RWPE2 (cell line): ENCODE measurements at regions not wholly inside any gene's neighbourhood (a gene's known extent, or its start where the extent isn't known, plus 50 kb on each side); places are given as distances from the start of the nearest gene placed in this dataset.

ENCODE experiments used
- ATAC-seq: fragments of 200-7000 bp; cut with Tn5 transposase; 3 replicates; pipeline ENCODE4 v1.9.1; 2021; ENCODE audit warnings: low read depth
- DNase-seq: peaks from one replicate; pipeline ENCODE4 v3.0.0-alpha.2; 2020; ENCODE audit warnings: low spot score
- H3K27ac ChIP-seq: fragments of 450-650 bp; 2 replicates; pipeline ENCODE4 v1.5.1; 2017; ENCODE audit warnings: mild to moderate bottlenecking; ENCODE audit not compliant: poor library complexity, severe bottlenecking
- H3K27me3 ChIP-seq: fragments of 250-450 bp; sonication (Bioruptor Pico); 2 replicates; pipeline ENCODE4 v1.5.1; 2021; ENCODE audit warnings: mild to moderate bottlenecking, moderate library complexity; ENCODE audit not compliant: insufficient read depth, poor library complexity, severe bottlenecking
- H3K36me3 ChIP-seq: fragments of 250-450 bp; sonication (Bioruptor Pico); 2 replicates; pipeline ENCODE4 v1.5.1; 2020; ENCODE audit warnings: low read depth, mild to moderate bottlenecking, moderate library complexity
- H3K4me1 ChIP-seq: fragments of 250-450 bp; sonication (Bioruptor Pico); 2 replicates; pipeline ENCODE4 v1.5.1; 2021; ENCODE audit warnings: mild to moderate bottlenecking, moderate library complexity; ENCODE audit not compliant: insufficient read depth, poor library complexity, severe bottlenecking
- H3K4me3 ChIP-seq: fragments of 250-450 bp; sonication (Bioruptor Pico); 2 replicates; pipeline ENCODE4 v1.5.1; 2021; ENCODE audit warnings: mild to moderate bottlenecking, moderate library complexity; ENCODE audit not compliant: severe bottlenecking
- H3K9me3 ChIP-seq: fragments of 250-450 bp; sonication (Bioruptor Pico); 2 replicates; pipeline ENCODE4 v1.5.1; 2021; ENCODE audit warnings: mild to moderate bottlenecking, moderate library complexity; ENCODE audit not compliant: severe bottlenecking
- TF ChIP-seq, protein P1 (sequence below): fragments of 450-650 bp; IDR thresholded peaks from one replicate; pipeline ENCODE4 v1.5.1; 2017; ENCODE audit warnings: mild to moderate bottlenecking, moderate library complexity; ENCODE audit not compliant: poor library complexity, severe bottlenecking

DNA sequence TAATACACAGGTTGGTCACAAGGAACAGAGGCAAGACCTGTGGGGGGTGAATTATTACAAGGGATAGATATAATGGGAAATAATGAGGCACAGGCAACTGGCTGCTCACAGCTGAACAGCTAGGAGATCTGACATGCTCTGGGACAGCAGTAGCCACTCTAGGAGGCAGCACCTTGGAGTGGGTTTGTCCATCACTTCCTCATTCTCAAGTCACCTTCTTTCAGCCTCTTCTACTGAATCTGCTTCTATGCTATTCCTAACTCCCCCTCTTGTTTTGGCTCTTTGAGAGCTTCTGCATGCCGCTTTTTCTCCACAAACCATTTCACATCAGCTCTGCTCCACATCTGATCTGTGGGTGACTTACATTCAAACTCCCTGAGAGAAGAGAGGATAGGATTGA is 345.5 kb upstream of the MAP3K7 start:
- H3K36me3 ChIP-seq: no peaks in the 10 kb centered on the region
- H3K9me3 ChIP-seq: no peaks in the 10 kb centered on the region
- H3K27ac ChIP-seq: no peak overlapping the region
- DNase-seq (no peak), ATAC-seq (no peak)
- no peak overlapping the region for H3K4me3 ChIP-seq
- no peaks in the 10 kb centered on the region for H3K4me1 ChIP-seq
- TF ChIP-seq, protein P1, sequence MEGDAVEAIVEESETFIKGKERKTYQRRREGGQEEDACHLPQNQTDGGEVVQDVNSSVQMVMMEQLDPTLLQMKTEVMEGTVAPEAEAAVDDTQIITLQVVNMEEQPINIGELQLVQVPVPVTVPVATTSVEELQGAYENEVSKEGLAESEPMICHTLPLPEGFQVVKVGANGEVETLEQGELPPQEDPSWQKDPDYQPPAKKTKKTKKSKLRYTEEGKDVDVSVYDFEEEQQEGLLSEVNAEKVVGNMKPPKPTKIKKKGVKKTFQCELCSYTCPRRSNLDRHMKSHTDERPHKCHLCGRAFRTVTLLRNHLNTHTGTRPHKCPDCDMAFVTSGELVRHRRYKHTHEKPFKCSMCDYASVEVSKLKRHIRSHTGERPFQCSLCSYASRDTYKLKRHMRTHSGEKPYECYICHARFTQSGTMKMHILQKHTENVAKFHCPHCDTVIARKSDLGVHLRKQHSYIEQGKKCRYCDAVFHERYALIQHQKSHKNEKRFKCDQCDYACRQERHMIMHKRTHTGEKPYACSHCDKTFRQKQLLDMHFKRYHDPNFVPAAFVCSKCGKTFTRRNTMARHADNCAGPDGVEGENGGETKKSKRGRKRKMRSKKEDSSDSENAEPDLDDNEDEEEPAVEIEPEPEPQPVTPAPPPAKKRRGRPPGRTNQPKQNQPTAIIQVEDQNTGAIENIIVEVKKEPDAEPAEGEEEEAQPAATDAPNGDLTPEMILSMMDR: no peak
- peaks cover 3% of the 10 kb centered on the region for H3K27me3 ChIP-seq

DNA sequence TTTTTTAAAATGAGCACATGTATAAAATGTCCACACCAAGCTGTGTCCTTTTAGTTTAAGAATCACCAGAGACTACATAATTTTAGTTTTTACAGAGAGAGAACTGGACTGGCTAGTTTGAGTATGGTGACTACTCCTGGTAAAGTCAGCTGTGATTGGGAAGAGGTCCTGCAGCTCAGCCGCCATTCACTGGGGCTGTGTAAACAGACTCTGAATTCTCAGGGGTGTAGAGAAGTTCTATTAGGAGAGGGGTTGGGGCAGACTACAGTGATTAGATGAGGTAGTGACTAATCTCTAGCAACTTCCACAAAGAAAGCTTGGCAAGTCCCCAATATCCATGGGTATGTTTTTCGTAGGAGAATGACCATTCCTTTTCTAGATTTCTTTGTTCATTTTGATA is 341.2 kb upstream of the MAP3K7 start:
- DNase-seq (no peak), ATAC-seq (no peak)
- TF ChIP-seq, protein P1: no peak

DNA sequence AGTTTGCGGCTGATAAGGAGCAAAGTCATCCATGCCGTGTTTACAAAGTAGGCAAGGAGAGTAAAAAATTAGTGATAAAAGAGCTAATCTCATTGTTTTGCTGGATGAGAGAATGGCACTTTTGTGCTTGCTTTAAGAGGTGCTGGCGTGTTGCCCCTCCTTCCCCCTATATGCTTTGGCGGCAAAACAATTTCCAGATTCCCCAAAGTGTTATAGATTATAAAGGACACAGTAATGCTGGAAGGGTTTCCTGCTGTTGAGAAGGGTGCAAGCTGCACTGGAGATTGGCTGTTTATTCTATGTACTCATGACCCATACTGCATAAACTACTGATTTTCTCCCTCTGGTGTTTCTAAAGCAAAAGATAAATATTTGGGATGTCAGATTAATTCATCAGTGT is 338.9 kb upstream of the MAP3K7 start:
- H3K4me1 ChIP-seq: no peaks in the 10 kb centered on the region
- H3K4me3 ChIP-seq: no peak overlapping the region
- DNase-seq: no peak
- H3K9me3 ChIP-seq: no peaks in the 10 kb centered on the region
- no peak for ATAC-seq
- H3K36me3 ChIP-seq: no peaks in the 10 kb centered on the region
- H3K27me3 ChIP-seq: peaks cover 3% of the 10 kb centered on the region
- TF ChIP-seq, protein P1: no peak
- H3K27ac ChIP-seq: no peak overlapping the region

More for the DNA sequence above, 341.2 kb upstream of the MAP3K7 start:
- Histone ChIP-seq H3K4me3 (no peak overlapping the region), H3K27me3 (peaks cover 3% of the 10 kb centered on the region), H3K27ac (no peak overlapping the region), H3K9me3 (no peaks in the 10 kb centered on the region), H3K4me1 (no peaks in the 10 kb centered on the region), H3K36me3 (no peaks in the 10 kb centered on the region)

DNA sequence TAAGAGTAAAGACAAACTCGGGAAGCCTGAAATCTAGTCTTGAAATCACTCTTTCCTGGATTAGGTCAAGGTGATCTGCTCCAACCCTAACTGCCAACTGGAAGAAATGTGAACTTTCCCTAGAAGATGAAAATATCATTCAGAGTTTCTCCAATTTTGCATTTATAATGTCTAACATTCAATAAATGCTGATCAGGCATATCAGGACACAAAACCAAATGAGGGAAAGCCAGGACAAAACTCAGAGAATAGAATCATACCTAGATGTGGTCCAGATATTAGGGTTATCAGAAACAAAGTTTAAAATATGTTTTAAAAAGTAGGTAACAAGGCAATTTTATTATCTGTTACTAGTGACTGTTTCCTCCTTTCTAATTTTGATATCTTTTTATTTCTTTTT is 335.5 kb upstream of the MAP3K7 start:
- Histone ChIP-seq H3K9me3 (no peaks in the 10 kb centered on the region), H3K27me3 (no peaks in the 10 kb centered on the region), H3K36me3 (no peaks in the 10 kb centered on the region), H3K4me3 (no peak overlapping the region), H3K4me1 (no peaks in the 10 kb centered on the region), H3K27ac (no peak overlapping the region)
- no peak for ATAC-seq
- TF ChIP-seq, protein P1: no peak
- DNase-seq: no peak

DNA sequence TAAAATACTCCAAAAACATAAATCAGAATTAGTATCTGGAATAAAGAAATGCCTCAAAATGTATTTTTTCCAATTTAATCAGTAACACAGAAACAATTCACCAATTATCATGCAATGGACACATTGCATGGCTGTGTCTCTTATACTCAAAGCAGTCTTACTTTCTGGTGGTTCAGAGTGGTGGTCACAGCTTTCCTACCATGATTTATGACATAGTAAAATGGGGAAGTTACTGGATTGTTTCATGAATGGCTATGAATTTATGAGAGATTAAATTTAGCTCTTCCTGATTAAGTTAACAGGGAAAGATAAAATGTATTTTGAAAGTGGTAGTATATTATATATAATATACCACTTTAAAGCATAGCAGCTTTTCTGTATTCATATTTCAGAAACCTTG is 331.5 kb upstream of the MAP3K7 start:
- TF ChIP-seq, protein P1: no peak
- no peaks in the 10 kb centered on the region for H3K27me3 ChIP-seq
- H3K27ac ChIP-seq: no peak overlapping the region
- no peak for DNase-seq
- ATAC-seq: no peak
- H3K9me3 ChIP-seq: no peaks in the 10 kb centered on the region
- no peaks in the 10 kb centered on the region for H3K4me1 ChIP-seq
- H3K36me3 ChIP-seq: no peaks in the 10 kb centered on the region
- H3K4me3 ChIP-seq: no peak overlapping the region
